ENCODE measurements at regions not wholly inside any gene's neighbourhood (a gene's known extent, or its start where the extent isn't known, plus 50 kb on each side); places are given as distances from the start of the nearest gene placed in this dataset.
"Not testable (repeated sequence)": the region's sequence is repeated elsewhere in the genome, so short reads cannot be mapped to it uniquely, and the experiment has no call there.

DNA sequence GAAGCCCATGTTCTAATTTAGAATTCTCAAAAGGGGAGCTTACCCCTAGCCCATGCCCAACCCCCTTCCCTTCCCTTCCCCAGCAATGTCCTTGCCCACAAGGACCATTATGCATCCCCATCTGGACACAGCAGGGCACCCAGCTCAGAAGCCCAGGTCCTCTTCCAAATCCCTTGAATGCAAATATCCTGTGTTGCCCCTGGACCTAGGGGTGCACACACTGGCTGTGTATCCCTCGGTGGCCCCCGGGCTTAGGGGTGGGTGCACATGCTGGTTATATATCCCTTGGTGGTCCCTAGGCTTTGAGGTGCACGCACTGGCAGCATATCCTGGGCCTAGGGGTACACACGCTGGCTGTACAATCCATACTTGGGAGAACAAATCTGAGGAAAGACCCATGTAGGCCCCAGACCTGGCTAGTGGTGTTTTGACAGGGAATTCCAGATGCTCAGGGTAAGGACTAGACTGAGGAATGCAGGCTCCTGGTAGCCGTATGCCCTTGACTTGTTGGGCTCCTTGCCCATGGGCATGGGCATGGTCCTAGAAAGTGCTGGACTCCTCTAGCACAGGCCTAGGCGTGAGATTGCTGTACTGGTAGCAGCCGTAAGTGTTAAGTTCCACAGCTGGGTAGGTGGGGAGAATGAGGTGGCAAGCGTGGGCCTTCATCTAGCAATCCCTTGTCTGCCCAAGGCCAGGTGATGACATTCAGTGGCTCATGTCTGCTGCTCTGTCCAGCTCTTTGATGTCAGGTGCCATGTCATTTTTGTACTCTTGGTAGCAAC, 222.4 kb downstream of the OPA1 start:
- Histone ChIP-seq H3K27me3 (ENCODE audit: insufficient read depth, low read length) (no peaks in the 10 kb centered on the region), H2AFZ (ENCODE audit: low read depth, low read length) (no peak overlapping the region), H3K9me3 (ENCODE audit: low read length) (no peaks in the 10 kb centered on the region), H3K36me3 (ENCODE audit: insufficient read depth, low read length) (no peaks in the 10 kb centered on the region), H3K4me1 (ENCODE audit: insufficient read depth, low read length) (no peaks in the 10 kb centered on the region), H3K4me3 (ENCODE audit: low read length) (no peak overlapping the region)

DNA sequence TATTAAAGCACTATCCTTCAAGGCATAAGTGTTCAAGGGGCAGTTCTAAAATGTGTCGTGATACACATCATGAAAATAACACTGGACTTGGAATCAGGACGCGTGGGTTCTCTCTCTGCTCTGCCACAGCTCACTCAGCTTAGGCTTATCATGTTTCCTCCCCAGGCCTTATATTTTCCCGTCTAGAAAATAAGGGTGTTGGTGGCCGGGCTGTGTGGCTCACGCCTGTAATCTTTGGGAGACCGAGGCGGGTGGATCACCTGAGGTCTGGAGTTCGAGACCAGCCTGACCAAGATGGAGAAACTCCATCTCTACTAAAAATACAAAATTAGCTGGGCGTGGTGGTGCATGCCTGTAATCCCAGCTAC, 223.0 kb downstream of the OPA1 start:
- Histone ChIP-seq H3K36me3 (ENCODE audit: insufficient read depth, low read length) (no peaks in the 10 kb centered on the region), H3K9me3 (ENCODE audit: low read length) (no peaks in the 10 kb centered on the region), H3K4me3 (ENCODE audit: low read length) (no peak overlapping the region), H3K27me3 (ENCODE audit: insufficient read depth, low read length) (no peaks in the 10 kb centered on the region), H2AFZ (ENCODE audit: low read depth, low read length) (no peak overlapping the region), H3K4me1 (ENCODE audit: insufficient read depth, low read length) (no peaks in the 10 kb centered on the region)

DNA sequence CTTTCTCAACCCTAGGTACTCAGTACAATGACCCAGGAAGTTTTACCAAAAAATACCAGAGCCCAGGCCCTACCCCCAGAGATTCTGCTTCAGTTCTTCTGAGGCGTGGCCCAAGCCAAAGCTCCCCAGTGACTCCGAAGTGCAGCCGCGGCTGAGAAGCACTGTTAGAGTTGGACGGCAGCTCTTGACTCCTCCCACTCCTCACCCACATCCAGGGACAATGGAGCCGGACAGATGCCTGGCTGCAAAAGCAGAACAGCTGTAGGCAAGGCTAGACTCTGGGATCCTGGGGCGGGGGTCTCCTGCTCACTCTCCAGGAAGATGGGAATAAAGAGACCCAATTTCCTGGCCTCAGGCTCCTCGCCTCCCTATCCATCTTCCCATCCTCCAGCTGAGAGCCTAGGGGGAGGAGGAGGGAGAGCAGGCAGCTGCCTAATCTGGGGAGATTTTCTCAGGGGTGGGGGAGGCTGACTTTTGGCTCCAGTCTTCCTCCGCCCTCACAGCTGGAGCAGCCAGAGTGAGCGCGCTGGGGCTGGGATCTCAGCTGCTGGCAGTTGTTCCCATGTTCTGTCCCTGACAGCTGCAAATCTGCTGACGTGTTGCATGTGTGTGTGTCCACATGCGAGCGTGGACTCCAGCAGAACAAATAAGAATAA, 223.8 kb downstream of the OPA1 start:
- Histone ChIP-seq H3K27me3 (ENCODE audit: insufficient read depth, low read length) (no peaks in the 10 kb centered on the region), H3K4me3 (ENCODE audit: low read length) (no peak overlapping the region), H3K4me1 (ENCODE audit: insufficient read depth, low read length) (no peaks in the 10 kb centered on the region), H2AFZ (ENCODE audit: low read depth, low read length) (no peak overlapping the region), H3K36me3 (ENCODE audit: insufficient read depth, low read length) (no peaks in the 10 kb centered on the region), H3K9me3 (ENCODE audit: low read length) (no peaks in the 10 kb centered on the region)

DNA sequence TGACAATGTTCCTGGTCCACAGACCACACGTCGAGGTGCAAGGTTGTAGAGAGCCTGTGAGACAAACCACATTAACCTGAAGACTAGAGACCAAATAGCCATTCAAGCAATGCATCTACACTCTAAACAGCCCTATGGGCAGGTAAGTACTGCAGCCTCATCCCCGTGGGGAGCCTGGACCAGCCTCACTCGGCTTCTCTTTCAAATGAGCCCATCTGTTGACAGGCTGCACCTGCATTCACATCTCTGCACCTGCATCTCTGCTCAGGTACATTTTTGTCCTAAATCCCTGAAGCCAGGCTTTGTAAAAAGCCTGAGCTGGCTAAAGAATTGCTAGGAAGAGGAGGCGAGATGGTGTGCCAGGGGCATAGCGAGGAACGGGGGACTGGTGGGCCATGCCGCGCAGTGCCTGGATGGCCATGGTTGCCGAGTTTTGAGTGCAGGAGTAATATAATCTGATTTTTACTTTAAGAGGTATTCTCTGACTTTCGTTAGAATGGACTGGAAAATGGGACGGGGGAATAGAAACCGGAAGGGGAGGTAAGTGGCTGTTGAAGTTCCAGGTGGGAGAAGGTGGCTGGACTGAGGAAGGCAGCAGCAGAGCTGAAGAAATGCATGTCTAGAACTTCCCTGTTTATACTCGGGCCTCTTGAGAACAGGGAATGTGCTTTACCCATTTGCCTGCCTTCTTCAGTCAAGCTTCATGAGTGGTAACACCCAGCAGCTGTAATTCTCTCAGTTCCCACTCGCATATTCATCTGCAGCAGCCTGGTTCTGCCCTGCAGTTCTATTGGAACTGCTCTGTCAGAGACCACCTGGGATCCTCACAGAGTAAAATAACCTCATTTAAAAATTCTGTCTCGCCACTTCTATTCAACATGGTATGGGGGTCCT, 226.4 kb downstream of the OPA1 start:
- H2AFZ ChIP-seq (ENCODE audit: low read depth, low read length): no peak overlapping the region
- H3K36me3 ChIP-seq (ENCODE audit: insufficient read depth, low read length): no peaks in the 10 kb centered on the region
- H3K4me3 ChIP-seq (ENCODE audit: low read length): no peak overlapping the region
- no peaks in the 10 kb centered on the region for H3K27me3 ChIP-seq (ENCODE audit: insufficient read depth, low read length)
- no peaks in the 10 kb centered on the region for H3K9me3 ChIP-seq (ENCODE audit: low read length)
- H3K4me1 ChIP-seq (ENCODE audit: insufficient read depth, low read length): no peaks in the 10 kb centered on the region

DNA sequence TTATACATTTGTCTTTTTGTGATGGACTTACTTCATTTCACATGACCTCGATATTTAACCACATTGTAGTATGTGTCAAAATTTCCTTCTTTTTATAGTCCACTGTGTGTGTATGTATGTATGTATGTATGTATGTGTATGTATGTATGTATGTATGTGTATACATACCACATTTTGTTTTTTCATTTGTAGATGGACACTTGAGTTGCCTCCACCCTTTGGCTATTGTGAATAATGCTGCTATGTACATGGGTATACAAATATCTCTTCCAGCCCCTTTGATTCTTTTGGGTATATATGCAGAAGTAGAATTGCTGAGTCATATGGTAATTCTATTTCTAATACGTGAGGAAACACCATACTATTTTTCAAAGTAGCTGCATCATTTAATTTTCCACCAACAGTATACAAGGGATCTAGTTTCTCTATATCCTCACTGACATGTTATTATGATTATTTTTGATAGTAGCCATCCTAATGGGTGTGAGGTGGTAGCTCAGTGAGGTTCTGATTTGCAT, 228.2 kb downstream of the OPA1 start:
- H3K9me3 ChIP-seq (ENCODE audit: low read length): no peaks in the 10 kb centered on the region
- H3K4me3 ChIP-seq (ENCODE audit: low read length): no peak overlapping the region

DNA sequence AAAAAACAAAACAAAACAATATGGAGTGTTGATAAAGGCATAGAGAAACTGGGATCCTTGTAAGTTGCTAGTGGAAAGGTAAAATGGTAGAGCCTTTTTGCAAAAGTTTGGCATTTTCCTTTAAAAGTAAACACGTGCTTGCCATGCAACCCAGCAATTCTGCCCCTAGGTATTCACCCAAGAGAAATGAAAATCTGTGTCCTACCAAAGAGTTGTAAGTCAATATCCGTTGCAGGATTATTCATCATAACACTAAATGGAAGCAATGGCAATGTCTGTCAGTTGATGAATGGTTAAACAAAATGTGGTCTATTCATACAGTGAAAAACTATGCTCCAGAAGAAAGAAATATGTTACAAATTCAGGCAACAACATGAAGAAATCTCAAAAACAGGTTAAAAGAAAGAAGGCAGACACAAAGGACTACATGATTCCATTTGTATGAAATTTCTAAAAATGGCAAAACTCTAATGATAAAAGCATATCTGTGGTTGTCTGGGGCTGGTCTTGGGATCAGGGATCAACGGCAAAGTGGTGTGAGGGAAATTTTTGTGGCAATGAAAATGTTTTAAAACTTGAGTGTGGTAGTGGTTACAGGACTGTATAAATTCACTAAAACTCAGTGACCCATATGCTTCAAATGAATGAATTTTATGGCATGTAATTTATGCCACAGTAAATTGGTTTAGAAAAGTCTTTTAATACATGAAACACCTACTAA, 229.6 kb downstream of the OPA1 start:
- no peak overlapping the region for H2AFZ ChIP-seq (ENCODE audit: low read depth, low read length)
- no peak overlapping the region for H3K4me3 ChIP-seq (ENCODE audit: low read length)
- no peaks in the 10 kb centered on the region for H3K36me3 ChIP-seq (ENCODE audit: insufficient read depth, low read length)
- no peaks in the 10 kb centered on the region for H3K27me3 ChIP-seq (ENCODE audit: insufficient read depth, low read length)
- H3K9me3 ChIP-seq (ENCODE audit: low read length): no peaks in the 10 kb centered on the region
- H3K4me1 ChIP-seq (ENCODE audit: insufficient read depth, low read length): peaks cover 24% of the 10 kb centered on the region

More for the DNA sequence above, 228.2 kb downstream of the OPA1 start:
- Histone ChIP-seq H3K27me3 (ENCODE audit: insufficient read depth, low read length) (no peaks in the 10 kb centered on the region), H3K4me1 (ENCODE audit: insufficient read depth, low read length) (peaks cover 11% of the 10 kb centered on the region), H3K36me3 (ENCODE audit: insufficient read depth, low read length) (no peaks in the 10 kb centered on the region), H2AFZ (ENCODE audit: low read depth, low read length) (no peak overlapping the region)

DNA sequence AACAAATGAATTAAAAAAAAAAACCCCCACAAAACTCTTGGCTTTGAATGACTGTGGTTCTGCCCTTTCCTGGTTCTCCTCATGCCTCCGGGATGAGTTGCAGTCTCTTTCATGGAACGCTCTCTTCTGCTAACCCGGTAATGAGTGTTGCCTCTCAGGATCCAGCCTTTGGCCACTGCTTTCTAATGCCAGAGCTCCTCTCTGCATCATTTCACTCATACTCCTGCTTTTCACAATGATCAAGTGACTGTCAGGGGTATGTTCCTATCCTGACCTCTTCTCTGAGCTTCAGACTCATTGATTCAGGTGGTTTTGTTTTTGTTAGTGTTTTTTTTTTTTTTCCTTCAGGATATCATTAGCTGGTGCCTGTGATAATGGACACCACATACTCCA, 230.2 kb downstream of the OPA1 start:
- not testable (repeated sequence) for H3K27me3 ChIP-seq (ENCODE audit: insufficient read depth, low read length); H2AFZ ChIP-seq (ENCODE audit: low read depth, low read length); H3K9me3 ChIP-seq (ENCODE audit: low read length); H3K36me3 ChIP-seq (ENCODE audit: insufficient read depth, low read length); H3K4me3 ChIP-seq (ENCODE audit: low read length)
- peaks cover 26% of the 10 kb centered on the region for H3K4me1 ChIP-seq (ENCODE audit: insufficient read depth, low read length)

DNA sequence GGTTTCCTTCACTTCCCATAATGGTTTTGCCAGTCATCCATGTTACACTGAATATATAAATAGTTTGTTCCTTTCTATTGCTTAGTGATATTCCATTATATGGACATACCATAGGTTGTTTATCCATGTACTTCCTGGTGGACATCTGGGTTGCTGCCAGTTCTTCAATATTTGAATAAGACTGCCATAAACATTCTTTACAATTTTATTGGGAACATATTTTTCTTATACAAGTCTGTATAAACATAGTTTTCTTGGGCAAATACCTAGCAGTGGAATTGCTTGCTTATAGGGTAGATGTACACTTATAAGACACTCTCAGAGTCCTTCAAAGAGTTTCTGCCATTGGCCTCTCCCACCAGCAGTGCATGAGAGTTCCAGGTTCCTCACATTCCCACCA, 231.4 kb downstream of the OPA1 start:
- Histone ChIP-seq H3K9me3 (ENCODE audit: low read length) (no peaks in the 10 kb centered on the region), H3K4me1 (ENCODE audit: insufficient read depth, low read length) (peaks cover 26% of the 10 kb centered on the region), H3K4me3 (ENCODE audit: low read length) (no peak overlapping the region), H3K36me3 (ENCODE audit: insufficient read depth, low read length) (no peaks in the 10 kb centered on the region), H3K27me3 (ENCODE audit: insufficient read depth, low read length) (no peaks in the 10 kb centered on the region), H2AFZ (ENCODE audit: low read depth, low read length) (no peak overlapping the region)

DNA sequence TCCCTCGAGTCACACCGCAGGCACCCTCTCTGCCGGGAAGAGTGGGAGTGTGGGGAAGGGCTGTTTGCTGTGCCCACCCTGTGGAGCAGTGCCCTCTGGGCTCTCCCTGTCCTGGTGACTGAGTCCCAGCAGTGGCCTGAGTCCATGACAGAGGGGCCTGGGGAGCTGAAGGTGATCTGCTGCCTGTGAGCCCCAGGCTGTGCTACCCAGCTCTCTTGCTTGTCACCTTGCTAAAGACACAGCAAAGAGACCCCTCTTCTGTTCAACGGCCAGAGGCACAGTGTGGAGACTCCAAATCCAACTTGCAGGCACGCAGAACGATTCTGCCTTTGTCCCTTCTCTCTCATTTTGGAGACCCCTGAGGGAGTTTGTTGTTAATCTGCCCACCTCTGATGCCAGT, 232.6 kb downstream of the OPA1 start:
- Histone ChIP-seq H3K27me3 (ENCODE audit: insufficient read depth, low read length) (no peaks in the 10 kb centered on the region), H2AFZ (ENCODE audit: low read depth, low read length) (no peak overlapping the region), H3K4me3 (ENCODE audit: low read length) (no peak overlapping the region), H3K36me3 (ENCODE audit: insufficient read depth, low read length) (no peaks in the 10 kb centered on the region), H3K4me1 (ENCODE audit: insufficient read depth, low read length) (peaks cover 26% of the 10 kb centered on the region), H3K9me3 (ENCODE audit: low read length) (no peaks in the 10 kb centered on the region)

DNA sequence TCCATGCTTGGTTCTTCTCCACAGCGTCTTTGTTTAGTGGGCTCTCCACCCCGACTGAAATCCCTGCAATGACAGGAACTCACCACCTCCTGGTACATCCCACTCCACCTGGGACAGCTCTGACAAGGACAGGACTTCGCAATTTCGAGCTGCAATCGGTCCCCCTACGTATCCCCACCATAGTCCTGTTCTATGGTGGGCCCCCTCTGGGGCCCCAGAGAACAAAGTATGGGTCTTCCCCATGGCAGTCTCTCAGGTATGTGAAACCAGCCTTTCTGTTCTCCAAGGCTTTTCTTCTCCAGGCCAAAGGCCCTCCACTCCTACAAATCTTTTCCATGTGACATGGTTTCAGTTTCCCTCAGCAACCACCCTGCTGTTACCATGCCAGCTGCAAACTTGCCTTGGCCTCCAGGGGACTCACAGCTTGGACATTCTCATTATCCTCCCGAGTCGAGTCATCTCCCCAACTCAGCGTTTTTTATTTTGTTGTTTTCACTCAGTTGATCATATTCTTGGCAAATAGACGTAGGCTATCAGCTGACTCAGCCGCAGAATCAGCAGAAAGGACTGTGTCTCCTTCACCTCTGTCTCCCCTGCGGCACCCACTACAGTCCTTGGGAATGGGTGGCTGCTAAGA, 233.3 kb downstream of the OPA1 start:
- Histone ChIP-seq H2AFZ (ENCODE audit: low read depth, low read length) (no peak overlapping the region), H3K4me1 (ENCODE audit: insufficient read depth, low read length) (peaks cover 26% of the 10 kb centered on the region), H3K36me3 (ENCODE audit: insufficient read depth, low read length) (no peaks in the 10 kb centered on the region), H3K4me3 (ENCODE audit: low read length) (no peak overlapping the region), H3K9me3 (ENCODE audit: low read length) (no peaks in the 10 kb centered on the region), H3K27me3 (ENCODE audit: insufficient read depth, low read length) (no peaks in the 10 kb centered on the region)

DNA sequence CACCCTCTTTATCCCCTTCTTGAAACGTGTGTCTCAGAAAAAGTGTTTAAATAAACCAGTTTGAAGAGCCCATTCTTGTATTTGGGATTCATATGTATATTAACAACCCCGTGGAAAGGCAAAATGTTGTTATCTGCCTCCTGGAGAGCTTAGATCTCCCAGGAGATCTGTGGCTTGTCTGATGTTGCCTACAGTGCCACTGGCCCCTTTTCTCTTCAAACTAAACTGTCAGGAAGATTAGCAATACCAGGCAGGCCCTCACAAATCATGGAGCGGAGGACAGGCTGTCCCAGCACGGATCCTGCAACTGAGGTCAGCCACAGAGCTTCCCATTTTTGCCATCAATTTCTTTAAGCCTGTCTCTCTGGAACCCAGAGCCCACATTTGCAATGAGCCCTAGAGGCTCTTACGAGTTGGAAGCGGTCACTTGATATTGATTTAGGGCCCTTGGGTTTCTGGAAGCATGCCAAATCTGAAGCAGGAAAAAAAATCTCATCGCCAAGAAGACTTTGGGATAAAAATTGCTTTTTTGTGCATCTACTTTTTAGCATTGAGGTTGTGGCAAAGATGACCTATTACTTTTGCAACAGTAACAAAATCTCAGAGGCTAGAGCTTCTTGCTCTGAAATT, 234.1 kb downstream of the OPA1 start:
- Histone ChIP-seq H3K4me3 (ENCODE audit: low read length) (no peak overlapping the region), H3K9me3 (ENCODE audit: low read length) (no peaks in the 10 kb centered on the region), H3K36me3 (ENCODE audit: insufficient read depth, low read length) (no peaks in the 10 kb centered on the region), H3K4me1 (ENCODE audit: insufficient read depth, low read length) (peaks cover 26% of the 10 kb centered on the region), H2AFZ (ENCODE audit: low read depth, low read length) (no peak overlapping the region), H3K27me3 (ENCODE audit: insufficient read depth, low read length) (no peaks in the 10 kb centered on the region)

DNA sequence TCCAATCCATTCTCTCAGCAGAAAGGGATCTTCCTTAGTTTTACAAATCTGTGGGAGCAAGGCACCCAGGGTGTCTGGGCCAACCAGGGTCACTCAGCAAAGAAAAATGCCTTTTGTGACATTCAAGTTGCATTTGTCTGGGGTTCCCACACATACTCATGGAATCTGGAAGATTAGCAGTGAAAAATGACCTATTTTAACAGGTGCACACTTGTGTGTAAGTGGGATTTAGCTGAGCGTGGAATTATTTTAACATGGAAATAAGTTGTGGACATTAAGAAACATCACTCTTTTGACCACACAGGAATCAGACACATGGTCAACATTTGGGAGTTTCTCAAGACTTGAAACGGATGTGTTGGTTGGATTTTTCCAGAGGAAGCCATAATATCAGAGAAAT, 234.9 kb downstream of the OPA1 start:
- H3K9me3 ChIP-seq (ENCODE audit: low read length): no peaks in the 10 kb centered on the region
- no peak overlapping the region for H2AFZ ChIP-seq (ENCODE audit: low read depth, low read length)
- H3K36me3 ChIP-seq (ENCODE audit: insufficient read depth, low read length): no peaks in the 10 kb centered on the region
- H3K4me1 ChIP-seq (ENCODE audit: insufficient read depth, low read length): peaks cover 26% of the 10 kb centered on the region
- no peaks in the 10 kb centered on the region for H3K27me3 ChIP-seq (ENCODE audit: insufficient read depth, low read length)
- H3K4me3 ChIP-seq (ENCODE audit: low read length): no peak overlapping the region
